ENCODE measurements at regions not wholly inside any gene's neighbourhood (a gene's known extent, or its start where the extent isn't known, plus 50 kb on each side); places are given as distances from the start of the nearest gene placed in this dataset.
"Not testable (repeated sequence)": the region's sequence is repeated elsewhere in the genome, so short reads cannot be mapped to it uniquely, and the experiment has no call there.

DNA sequence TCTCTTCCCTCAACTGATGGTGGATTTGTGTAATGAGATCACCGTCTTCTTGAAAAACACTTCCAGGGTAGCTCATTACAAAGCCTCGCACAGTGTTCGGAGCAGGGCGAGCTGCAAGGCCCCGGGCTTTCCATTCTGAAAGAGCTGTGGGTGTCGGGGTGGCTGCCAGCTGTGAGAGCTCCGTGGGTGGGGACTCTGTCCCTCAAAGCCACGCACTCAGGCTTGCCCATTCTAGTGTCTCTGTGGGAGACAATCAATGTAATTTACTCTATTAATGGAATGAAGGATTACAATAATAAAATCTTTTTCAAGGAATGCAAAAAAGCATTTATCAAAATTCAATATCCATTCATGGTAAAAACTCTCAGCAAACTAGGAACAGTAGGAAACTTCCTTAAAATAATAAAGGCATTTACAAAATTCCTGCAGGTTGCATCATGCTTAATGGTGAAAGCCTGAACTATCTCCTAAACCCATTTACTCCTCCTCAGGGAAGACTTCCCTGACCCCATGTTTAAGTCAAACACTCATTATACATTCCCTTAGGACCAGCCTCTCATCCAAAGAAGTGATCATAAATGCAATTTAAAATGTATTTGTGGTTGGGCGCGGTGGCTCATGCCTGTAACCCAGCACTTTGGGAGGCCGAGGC, 224.5 kb upstream of the PLGLB1 start:
- in situ Hi-C loops (cut with HindIII; ENCODE audit: low pct_unique_long_range_greater_than_20kb, low sequenced_read_pairs): not testable (repeated sequence)

DNA sequence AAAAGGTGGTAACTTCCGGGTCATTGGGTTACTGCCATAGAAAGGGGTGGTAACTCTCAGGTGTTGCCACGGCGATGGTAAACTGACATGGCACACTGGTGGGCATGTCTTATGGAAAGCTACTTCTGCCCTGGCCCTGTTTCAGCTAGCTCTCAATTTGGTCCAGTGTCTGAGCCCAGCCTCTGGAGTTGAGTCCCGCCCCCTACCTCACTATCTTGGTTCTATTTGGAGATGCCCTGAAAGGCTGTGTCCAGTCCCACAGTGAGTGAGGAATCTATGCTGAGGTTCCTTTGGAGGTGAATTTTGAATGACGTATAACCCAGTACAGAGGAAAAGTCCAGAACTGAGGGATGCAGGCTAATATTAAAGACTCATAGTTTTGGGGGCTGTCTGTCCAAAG, 230.4 kb upstream of the PLGLB1 start:
- in situ Hi-C loops (cut with HindIII; ENCODE audit: low pct_unique_long_range_greater_than_20kb, low sequenced_read_pairs); DNase-seq (ENCODE audit: low read depth): not testable (repeated sequence)

More for the DNA sequence above, 224.5 kb upstream of the PLGLB1 start:
- DNase-seq (ENCODE audit: low read depth): not testable (repeated sequence)

DNA sequence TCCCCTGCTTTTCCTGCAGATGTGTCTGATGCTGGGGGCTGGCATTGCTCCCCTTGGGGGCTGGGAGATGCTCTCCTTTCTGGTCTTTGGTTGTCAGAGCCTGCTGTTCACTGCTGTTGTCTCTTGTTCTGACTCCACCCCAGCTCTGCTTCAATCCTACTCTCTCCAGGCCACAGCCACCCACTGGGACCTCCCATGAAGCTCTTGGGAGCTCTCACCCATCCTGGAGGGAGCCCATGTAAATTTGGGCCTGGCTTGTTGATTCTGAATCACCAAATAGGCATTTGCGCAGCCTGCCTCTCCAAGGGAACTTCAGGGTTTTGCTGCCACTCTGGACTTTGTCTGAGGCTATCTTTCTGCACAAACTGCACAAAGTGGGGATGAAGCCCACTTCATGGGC, 232.9 kb upstream of the PLGLB1 start:
- DNase-seq (ENCODE audit: low read depth); in situ Hi-C loops (cut with HindIII; ENCODE audit: low pct_unique_long_range_greater_than_20kb, low sequenced_read_pairs): not testable (repeated sequence)

DNA sequence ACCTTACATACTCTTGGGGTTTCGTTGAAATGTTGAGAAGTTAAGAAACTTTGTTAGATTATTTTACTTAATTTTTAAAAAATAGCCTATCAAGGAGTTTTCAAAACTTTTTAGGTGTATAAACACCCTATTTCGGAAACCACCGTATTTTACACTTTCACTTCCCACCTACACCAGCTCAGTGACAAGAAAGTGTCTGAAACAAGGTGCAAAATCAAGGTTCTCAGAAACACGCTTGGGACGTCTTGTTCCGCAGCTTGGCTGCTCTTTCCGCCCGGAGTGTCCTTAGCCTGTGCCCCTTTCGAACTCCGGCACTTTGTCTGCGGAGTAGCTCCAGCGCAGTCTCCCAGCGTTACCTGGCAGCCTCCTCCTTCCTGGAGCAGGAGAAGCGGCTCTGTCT, 233.8 kb upstream of the PLGLB1 start:
- DNase-seq (ENCODE audit: low read depth); in situ Hi-C loops (cut with HindIII; ENCODE audit: low pct_unique_long_range_greater_than_20kb, low sequenced_read_pairs): not testable (repeated sequence)

DNA sequence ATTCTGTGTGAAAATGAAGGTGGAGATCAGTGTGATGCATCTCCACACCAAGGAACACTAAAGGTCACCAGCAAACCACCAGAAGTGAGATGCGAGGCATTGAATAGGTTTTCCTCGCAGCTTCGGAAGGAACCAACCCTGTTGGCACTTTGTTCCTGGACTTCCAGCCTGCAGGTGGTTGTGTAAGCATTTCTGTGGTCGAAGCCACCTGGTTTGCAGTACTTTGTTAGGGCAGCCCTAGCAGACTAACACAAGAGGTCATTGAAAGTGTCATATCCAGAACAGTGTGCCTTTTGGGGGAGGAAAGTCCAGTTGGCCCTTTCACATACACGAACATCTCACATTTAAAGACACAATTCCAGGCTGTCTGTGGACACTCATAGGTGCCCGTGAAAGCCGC, 237.2 kb upstream of the PLGLB1 start:
- DNase-seq (ENCODE audit: low read depth); in situ Hi-C loops (cut with HindIII; ENCODE audit: low pct_unique_long_range_greater_than_20kb, low sequenced_read_pairs): not testable (repeated sequence)

DNA sequence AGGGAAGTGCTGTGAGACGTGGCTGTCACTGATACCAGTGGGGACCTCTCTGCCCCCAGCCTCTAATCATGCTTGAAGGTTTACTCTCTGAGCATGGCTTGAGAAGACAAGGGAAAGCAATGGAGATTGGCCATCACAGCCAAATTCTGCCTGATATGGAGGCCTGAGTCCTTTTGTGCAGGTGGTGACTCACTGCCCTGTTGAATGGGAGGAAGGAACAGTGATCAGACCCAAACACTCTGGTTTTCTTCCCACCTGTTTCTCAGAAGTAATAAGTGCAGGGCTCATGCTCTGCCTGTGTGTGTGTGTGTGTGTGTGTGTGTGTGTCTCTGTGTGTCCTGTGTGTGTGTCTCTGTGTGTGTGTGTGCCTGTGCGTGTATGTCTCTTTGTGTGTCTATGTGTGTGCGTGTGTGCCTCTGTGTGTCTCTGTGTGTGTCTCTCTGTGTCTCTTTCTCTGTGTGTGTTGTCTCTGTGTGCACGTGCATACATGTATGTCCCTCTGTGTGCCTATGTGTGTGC, 240.6 kb upstream of the PLGLB1 start:
- DNase-seq (ENCODE audit: low read depth); in situ Hi-C loops (cut with HindIII; ENCODE audit: low pct_unique_long_range_greater_than_20kb, low sequenced_read_pairs): not testable (repeated sequence)

DNA sequence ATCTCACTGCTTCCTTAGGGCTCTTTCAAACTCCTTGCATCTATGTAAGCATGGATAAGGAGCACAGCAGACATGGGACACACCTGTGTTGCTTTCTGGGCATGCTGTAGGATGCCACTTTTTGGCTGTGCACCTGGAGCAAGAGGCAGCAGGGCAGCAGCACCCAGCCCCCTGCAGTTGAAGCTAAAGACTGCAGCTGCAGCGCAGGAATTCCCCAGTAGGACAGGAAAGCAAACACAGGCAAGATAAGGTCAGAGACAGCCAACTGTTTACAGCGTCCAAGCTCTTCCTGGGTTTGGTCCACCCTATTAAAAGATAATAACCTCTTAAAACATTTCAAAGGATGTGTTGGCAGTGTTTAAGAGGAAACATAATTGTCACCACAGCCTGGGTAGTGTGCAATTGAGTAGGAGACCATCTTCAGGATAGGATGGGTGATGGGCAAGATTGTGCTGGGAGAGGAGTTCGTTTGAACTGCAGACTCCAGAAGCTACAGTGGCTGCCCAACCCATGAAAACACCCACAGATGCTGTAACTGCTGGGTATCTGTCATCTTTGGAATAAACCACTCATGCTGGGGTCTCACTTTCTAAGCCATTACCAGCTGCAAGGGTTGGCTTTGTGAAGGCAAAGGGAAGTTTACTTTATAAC, 242.3 kb upstream of the PLGLB1 start:
- in situ Hi-C loops (cut with HindIII; ENCODE audit: low pct_unique_long_range_greater_than_20kb, low sequenced_read_pairs); DNase-seq (ENCODE audit: low read depth): not testable (repeated sequence)

DNA sequence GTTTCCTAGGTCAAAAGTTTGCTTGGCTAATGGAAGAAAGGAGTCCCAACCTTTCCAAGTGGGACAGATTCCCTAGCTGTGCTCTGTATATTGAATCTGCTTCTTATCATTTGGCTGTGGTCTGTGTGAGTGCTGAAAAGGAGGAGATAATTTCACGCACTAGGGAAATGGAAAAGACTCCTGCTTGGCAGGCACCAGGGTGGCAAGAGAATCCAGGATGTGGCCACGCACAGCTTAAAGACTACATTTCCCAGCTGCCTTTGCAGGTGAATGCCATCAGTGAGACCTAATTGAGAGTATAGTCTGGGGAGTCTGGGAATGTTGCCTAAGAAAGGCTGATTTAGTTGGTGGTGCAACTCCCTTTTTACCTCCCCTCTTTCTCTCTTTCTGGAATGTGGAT, 253.5 kb upstream of the PLGLB1 start:
- DNase-seq (ENCODE audit: low read depth); in situ Hi-C loops (cut with HindIII; ENCODE audit: low pct_unique_long_range_greater_than_20kb, low sequenced_read_pairs): not testable (repeated sequence)

DNA sequence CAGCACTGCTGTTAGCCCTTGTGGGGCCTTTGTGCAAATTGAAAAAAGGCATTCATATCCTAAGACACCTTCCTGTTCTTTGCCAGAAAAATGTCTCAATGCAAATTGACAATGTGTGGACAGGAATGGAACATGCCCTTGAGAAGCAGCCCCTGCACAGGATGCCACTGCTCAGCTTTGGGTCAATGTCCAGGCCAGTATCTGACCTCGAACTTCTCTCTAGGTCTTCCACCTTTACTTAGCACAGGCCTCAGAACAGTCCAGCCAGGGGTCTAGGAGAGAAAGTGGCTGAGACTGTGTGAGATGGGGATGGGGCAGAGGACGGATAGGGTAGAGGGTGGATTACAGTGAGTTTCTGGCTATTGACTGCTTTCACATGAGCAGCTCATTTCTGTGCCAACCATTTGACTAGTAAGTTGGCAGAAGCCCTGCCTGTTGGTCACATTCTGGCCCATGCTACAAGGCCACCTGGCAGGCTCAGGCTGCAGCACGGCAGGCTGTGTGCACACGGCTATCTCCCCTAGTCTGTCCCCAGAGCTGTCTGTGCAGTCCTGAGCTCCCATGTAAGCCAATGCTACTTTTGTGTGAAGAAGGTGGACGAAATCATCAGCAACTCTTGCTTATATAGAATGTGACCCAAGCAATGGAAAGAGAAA, 254.5 kb upstream of the PLGLB1 start:
- DNase-seq (ENCODE audit: low read depth); in situ Hi-C loops (cut with HindIII; ENCODE audit: low pct_unique_long_range_greater_than_20kb, low sequenced_read_pairs): not testable (repeated sequence)

DNA sequence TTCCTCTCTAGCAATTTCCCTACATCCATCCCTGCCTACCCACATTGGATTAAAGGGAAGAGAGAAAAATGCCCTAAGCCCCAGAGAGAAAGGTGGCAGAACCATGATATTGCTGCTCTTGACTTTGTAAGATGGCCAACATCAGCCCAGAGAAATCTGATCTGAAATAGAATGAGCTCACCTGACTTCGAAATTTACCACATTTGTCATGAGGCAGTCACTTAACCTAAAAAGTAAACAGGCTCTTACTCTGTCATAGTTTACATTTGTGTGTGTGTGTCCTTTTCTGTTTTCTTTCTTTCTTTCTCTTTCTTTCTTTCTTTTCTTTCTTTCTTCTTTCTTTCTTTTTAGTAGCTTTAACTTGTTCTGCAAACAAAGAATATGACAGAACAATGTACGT, 255.0 kb upstream of the PLGLB1 start:
- in situ Hi-C loops (cut with HindIII; ENCODE audit: low pct_unique_long_range_greater_than_20kb, low sequenced_read_pairs); DNase-seq (ENCODE audit: low read depth): not testable (repeated sequence)

DNA sequence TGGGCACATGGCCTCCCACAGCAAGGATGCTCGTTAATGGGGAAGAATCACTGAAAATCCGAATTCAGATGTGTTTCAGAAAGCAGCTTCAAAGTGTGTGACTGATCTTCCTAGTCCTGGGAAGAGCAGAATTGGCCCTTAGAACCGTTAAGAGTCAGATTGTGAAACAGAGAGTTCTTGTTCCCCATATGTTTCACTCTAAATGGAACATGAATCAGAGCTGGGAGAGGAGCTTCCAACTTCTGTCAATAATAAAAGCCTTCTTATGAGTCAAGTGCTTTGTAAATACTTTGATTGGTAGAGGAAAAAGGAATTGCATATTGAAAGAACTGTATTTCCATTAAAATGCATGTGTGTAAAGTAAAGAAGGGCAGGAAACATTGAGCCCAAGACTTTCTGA, 256.1 kb upstream of the PLGLB1 start:
- in situ Hi-C loops (cut with HindIII; ENCODE audit: low pct_unique_long_range_greater_than_20kb, low sequenced_read_pairs); DNase-seq (ENCODE audit: low read depth): not testable (repeated sequence)

DNA sequence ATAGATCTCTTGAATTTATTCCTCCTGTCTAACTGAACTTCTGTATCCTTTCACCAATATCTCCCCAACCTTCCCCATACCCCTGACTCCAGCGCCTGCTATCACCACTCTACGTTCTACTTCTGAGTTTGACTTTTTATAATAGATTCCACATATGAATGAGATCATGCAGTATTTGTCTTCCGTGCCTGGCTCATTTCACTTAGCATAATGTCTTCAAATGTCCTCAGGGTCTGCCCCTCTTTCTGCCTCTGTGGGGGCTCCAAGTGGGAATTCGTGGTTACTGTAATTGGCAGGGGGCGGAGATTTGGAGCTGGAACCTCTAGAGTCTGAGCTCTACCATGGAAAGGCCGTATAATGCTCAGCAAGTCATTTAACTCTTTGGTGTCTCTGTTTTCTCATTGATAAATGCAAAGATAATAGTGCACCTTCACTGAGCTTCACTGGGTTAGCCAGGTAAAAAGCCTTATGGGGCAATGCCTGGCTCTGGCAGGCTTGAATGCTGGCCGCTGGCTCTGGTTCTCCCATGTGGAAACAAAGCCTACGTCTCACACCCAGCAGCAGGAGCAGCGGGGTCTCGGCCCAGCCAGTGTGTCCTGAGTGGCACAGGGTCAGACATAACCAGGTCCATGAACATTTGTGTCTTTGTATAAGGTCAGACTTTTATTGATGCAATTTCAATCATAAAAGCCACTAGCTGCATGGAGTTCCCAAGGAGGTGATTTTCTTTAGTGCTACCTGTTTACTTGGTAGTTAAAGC, 259.1 kb upstream of the PLGLB1 start:
- in situ Hi-C loops (cut with HindIII; ENCODE audit: low pct_unique_long_range_greater_than_20kb, low sequenced_read_pairs); DNase-seq (ENCODE audit: low read depth): not testable (repeated sequence)

DNA sequence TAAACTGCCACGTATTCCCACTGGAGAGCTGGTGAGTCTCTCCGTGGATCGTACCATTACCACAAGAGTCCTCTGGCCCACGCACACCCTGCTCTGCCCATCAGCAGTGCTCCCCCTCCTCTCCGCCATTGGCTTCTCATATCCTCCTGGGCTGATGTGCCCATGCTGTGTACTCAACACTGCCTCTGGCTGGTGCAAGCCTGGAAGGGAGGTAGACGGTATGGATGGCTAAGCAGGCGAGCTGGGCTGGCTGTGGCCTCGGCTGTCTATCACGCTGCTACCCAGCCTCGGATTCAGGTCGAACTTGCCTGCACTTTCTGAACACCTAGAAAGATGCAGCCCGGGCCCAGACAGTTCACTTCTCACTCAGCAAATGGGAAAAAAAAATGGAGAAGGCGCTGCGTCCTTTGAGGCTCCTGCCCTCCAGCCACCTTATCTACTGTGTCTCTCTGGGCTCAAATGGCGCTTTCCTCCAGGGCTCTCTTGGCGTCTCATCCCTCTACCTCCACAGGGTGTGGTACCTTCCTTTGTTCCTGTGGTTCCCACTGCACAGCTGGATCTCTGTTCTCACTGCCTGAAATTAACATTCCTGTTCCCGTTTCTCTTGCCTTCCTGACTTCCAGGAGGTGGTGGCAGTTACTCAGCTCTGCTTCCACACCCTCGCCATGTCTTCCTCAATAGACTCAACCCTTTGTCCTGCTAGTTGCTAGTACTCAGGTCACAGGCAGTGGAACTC, 262.3 kb upstream of the PLGLB1 start:
- DNase-seq (ENCODE audit: low read depth); in situ Hi-C loops (cut with HindIII; ENCODE audit: low pct_unique_long_range_greater_than_20kb, low sequenced_read_pairs): not testable (repeated sequence)

DNA sequence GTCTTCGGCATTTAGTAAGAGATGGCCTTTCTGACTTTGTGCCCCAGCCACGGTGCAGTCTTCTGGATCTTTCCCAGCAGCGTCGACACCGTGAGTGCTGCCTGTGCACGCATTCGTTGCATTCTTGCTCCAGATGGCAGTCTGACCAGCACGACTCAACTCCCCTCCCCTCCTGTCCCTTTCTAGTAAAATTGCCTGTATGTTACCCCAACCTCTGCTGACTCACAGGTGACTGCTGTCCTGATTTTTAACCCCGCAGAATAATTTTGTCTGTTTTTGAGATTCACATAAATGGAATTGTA, 262.8 kb upstream of the PLGLB1 start:
- DNase-seq (ENCODE audit: low read depth); in situ Hi-C loops (cut with HindIII; ENCODE audit: low pct_unique_long_range_greater_than_20kb, low sequenced_read_pairs): not testable (repeated sequence)

DNA sequence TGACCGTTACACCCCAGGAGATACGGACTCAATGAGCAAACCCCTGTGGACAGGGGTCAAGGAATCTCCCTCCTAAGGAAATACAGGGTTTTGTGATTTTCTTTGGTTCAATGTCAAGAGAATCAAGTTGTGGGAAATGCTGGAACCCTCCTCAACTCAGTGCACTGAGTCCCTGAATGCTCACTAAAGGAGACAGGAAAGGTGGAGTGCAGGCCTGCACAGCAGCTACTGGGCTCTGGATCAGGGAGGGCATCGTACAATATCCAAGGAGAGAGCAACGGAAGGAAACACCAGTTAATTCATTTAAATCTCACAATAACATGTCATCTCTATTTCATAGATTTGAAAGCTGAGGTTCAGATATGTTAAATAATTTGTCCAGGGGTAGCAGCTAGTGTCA, 263.5 kb upstream of the PLGLB1 start:
- DNase-seq (ENCODE audit: low read depth); in situ Hi-C loops (cut with HindIII; ENCODE audit: low pct_unique_long_range_greater_than_20kb, low sequenced_read_pairs): not testable (repeated sequence)

DNA sequence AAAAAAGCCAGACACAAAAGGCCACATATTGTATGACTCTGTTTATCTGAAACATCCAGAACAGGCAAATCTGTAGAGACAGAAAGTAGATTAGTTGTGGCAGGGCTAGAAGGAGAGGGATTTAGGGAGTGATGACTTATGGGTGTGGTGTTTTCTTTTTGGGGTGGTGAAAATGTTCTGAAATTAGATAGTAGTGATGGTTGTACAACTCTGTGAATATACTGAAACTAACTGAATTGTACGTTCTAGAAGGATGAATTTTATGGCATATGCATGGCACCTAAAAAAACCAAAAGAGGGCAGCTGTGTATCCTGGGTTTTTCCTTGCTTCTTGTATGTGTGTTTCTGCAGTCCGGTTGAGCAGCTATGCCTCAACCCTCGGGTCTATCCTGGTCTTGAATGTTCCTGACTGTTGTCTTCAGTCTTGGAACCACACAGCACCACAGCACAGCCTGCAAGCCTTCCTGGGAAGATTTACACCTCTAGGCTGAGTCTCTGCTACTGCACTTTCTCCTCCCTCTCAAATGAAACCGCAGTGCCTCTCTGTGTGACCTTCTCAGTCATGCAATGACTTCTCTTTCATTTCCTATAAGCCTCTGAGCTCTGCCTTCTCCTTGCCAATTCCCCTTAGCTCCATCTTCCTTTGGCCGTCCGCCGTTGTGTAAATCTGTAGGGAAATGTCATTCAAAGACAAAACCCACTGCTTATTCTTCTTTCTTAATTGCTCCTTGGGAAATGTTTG, 269.1 kb upstream of the PLGLB1 start:
- in situ Hi-C loops (cut with HindIII; ENCODE audit: low pct_unique_long_range_greater_than_20kb, low sequenced_read_pairs); DNase-seq (ENCODE audit: low read depth): not testable (repeated sequence)

DNA sequence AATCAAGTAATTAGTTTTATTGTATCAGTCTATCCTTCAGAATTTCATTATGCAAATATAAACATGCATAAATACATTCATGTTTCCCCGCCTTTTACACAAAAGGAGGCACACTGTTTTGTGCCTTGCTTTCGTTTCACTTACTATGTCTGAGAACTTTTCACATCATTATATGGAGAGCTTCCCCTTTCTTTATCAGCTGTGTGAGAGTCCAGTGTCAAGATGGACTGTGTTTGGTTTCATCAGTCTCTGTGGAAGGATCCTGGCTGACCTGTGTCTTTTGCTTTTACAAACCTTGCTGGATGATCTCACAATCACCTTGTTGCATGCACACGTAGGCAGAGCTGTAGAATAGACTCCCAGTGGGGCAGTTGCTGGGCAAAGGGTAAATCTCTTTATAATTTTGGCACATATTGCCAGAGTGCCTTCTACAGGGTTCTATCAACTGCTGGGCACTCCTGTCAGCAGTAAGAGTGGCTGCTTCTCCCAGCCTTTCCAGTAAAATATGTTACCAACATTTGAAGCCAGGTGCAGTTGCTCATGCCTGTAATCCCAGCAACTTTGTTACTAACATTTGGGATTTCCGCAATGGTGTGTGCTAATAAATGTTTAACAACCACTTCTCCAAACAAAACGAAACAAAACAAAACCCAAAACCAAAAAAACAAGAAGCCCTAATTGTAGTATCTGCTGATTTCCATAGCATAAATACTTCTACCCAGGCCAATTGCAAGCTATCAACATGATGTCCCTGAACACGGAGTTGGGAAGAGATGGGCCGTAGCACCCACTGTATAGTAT, 270.0 kb upstream of the PLGLB1 start:
- DNase-seq (ENCODE audit: low read depth); in situ Hi-C loops (cut with HindIII; ENCODE audit: low pct_unique_long_range_greater_than_20kb, low sequenced_read_pairs): not testable (repeated sequence)

Measured in Caki2 (cell line).